Stimulated activated CD4-positive, alpha-beta T cell treated with anti-CD3 and anti-CD28 coated beads, Interleukin-15, amount 100 ng/mL, for 24 hours (primary cell): ENCODE measurements at regions not wholly inside any gene's neighbourhood (a gene's known extent, or its start where the extent isn't known, plus 50 kb on each side); places are given as distances from the start of the nearest gene placed in this dataset.

Experiments
- DNase-seq: peaks from one replicate; pipeline ENCODE4 v3.0.0-alpha.2; 2020

DNA sequence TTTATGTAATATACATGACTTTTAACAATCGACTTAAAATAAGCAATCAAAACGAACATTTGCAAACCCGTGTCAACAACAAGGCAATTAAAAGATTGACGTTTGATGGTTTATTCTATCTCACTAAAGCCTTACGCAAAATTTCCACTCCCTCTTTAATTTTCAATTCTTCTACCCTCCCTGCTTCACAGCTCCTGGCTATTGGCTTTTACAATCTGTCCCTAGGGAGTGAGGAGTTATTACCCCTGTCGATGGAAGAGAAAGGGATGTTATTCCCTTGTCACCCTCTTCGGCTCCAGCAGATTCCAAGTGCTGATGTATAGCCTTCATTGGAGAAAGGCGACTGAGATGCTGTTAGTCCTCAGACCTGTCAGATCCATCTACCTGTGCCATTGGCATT, 161.3 kb downstream of the ZNF281 start:
- no peak for DNase-seq

- DNase-seq: no peak
Observed at GRCh38 chr1:200247518-200247917, 162.3 kb downstream of the ZNF281 start.

DNA sequence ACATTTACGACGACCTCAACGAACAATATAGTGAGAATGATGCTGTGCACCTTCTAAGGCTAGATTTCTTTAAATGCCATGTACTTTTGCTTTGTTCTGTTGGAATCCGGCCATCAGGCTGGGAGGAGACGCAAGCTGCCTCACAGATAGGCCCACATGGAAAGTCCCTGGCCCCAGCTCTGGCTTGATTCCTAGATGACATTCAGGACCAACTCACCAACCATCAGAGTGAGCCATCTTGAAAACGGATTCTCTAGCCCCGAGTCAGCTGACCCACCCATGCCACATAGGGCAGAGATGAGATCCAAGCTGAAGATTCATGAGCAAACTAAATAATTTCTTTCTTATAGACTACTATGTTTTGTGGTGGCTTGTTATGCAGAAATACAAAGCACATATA, 164.4 kb downstream of the ZNF281 start:
- DNase-seq: no peak

GRCh38 chr1:200243042-200243437, 166.8 kb downstream of the ZNF281 start:
- no peak for DNase-seq

- no peak for DNase-seq
Observed at GRCh38 chr1:200242110-200243041, 167.5 kb downstream of the ZNF281 start.

GRCh38 chr1:200240656-200241055, 169.2 kb downstream of the ZNF281 start:
- peak; percentile 15 for DNase-seq

GRCh38 chr1:200238311-200238710, 171.5 kb downstream of the ZNF281 start:
- no peak for DNase-seq

DNA sequence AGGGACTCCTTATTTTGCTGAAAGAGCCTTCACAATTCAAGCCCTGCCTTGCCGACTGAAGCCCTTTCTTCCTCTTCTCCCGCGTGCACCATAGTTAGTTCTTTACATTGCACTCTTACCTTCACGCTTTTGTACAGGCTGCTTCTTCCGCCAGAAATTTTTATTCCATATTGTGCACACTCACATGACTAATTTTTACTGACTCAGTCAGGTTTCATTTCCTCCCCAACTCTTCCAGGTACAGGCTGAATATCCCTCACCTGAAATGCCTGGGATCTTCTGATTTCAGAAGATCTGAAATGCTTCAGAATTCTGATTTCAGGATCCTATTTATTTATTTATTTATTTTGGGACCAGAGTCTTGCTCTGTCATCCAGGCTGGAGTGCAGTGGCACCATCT, 172.8 kb downstream of the ZNF281 start:
- DNase-seq: no peak

DNA sequence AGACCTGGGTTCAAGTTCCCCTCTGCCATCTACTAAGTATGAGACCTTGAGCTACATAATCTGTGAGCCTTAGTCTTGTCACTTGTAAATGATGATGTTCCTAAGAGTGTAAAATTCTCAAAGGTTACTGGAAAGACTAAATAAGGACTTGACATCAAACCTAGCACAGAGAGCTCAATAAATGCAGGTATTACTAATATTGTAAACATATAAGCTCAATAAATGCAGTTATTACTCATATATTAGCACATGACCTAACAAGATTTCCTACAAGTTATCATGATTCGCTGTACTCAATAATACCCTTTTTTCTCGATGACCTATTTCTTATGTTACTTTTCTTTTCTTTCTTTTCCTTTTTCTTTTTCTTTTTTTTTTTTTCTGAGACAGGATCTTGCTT, 174.9 kb downstream of the ZNF281 start:
- DNase-seq: no peak

- DNase-seq: no peak
Observed at GRCh38 chr1:200233393-200233792, 176.4 kb downstream of the ZNF281 start.

GRCh38 chr1:200231787-200232231, 178.0 kb downstream of the ZNF281 start:
- DNase-seq: no peak

DNA sequence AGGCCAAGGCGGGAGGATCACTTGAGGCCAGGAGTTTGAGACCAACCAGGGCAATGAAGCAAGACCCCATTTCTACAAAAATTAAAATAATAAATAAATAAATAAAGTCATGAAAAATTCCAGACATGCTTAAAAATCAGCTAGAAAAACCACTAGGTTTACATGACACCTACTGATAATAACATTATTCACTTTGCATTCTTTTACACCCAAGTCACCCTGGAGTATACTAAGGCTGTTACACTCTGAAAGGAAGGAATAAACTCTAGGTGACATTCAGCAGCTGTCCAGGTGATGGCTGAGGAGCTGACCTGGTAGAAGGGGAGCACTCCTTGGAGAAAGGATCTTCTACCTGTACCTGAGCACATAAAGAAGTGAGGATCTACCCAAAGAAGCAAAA, 179.2 kb downstream of the ZNF281 start:
- DNase-seq: no peak

- no peak for DNase-seq
Observed at GRCh38 chr1:200228486-200228885, 181.3 kb downstream of the ZNF281 start.

GRCh38 chr1:200228081-200228480, 181.8 kb downstream of the ZNF281 start:
- no peak for DNase-seq
